A549 (cell line): ENCODE measurements at regions not wholly inside any gene's neighbourhood (a gene's known extent, or its start where the extent isn't known, plus 50 kb on each side); places are given as distances from the start of the nearest gene placed in this dataset.

Source experiments
- CEBPB ChIP-seq, 2 experiments: fragments of >200 bp in 1 of 2; sonication (Bioruptor Twin) in 1 of 2; formaldehyde crosslinking in 1 of 2; IDR thresholded peaks; 2 replicates each; pipeline ENCODE4 v1.6.1; 2012 to 2016
- CHD2 ChIP-seq: fragments of 150-350 bp; IDR thresholded peaks from 2 replicates; pipeline ENCODE4 v1.6.1; 2014; ENCODE audit warnings: low read length; ENCODE audit not compliant: partially characterized antibody
- CHD4 ChIP-seq: fragments of 200-600 bp; sonication (generic); IDR thresholded peaks from 2 replicates; pipeline ENCODE4 v1.6.1; 2016; ENCODE audit warnings: antibody characterized with exemption, mild to moderate bottlenecking, borderline replicate concordance
- CTCF ChIP-seq: fragments of >200 bp; sonication (Bioruptor Twin); formaldehyde crosslinking; IDR thresholded peaks from 3 replicates; pipeline ENCODE4 v1.5.1; 2016
- EP300 ChIP-seq, 2 experiments: fragments of >200 bp; sonication (Bioruptor Twin); formaldehyde crosslinking; IDR thresholded peaks; 2 replicates in 1 of 2; 3 replicates in 1 of 2; pipeline ENCODE4 v1.6.1; 2016 to 2017
- JUN ChIP-seq, 2 experiments: fragments of >200 bp; sonication (Bioruptor Twin); formaldehyde crosslinking; IDR thresholded peaks; 2 replicates in 1 of 2; 3 replicates in 1 of 2; pipeline ENCODE4 v1.6.1; 2016 to 2017
- MAZ ChIP-seq: fragments of 150-350 bp; IDR thresholded peaks from 2 replicates; pipeline ENCODE4 v1.6.1; 2014; ENCODE audit warnings: antibody characterized with exemption, low read depth, low read length, borderline replicate concordance
- POLR2A ChIP-seq: IDR thresholded peaks from 2 replicates; pipeline ENCODE4 v1.6.1; 2012; ENCODE audit warnings: mild to moderate bottlenecking, low read length
- POLR2AphosphoS2 ChIP-seq: conservative IDR thresholded peaks from 2 replicates; pipeline ENCODE4 v1.6.1; 2012; ENCODE audit warnings: low read length, improper control_type of control experiment, inconsistent platforms
- RAD21 ChIP-seq, 2 experiments: fragments of >200 bp in 1 of 2; sonication (Bioruptor Twin) in 1 of 2; formaldehyde crosslinking in 1 of 2; IDR thresholded peaks in 1 of 2; conservative IDR thresholded peaks in 1 of 2; 2 replicates in 1 of 2; 3 replicates in 1 of 2; pipeline ENCODE4 v1.6.1; 2012 to 2018; ENCODE audit warnings: inconsistent platforms in 1 of 2
- RFX5 ChIP-seq: fragments of 450-650 bp; IDR thresholded peaks from 2 replicates; pipeline ENCODE4 v1.7.1; 2014; ENCODE audit warnings: antibody characterized with exemption, mild to moderate bottlenecking, moderate library complexity
- TFCP2L1 ChIP-seq: fragments of 250-450 bp; sonication (Bioruptor Pico); IDR thresholded peaks from 2 replicates; pipeline ENCODE4 v1.5.0; 2021; ENCODE audit warnings: mild to moderate bottlenecking
- ZC3H11A ChIP-seq: fragments of 450-650 bp; IDR thresholded peaks from 2 replicates; pipeline ENCODE4 v1.6.1; 2014; ENCODE audit warnings: antibody characterized with exemption, mild to moderate bottlenecking
- ZSCAN20 ChIP-seq: fragments of 250-450 bp; sonication (Bioruptor Pico); IDR thresholded peaks from 2 replicates; pipeline ENCODE4 v1.8.0; 2022; ENCODE audit warnings: mild to moderate bottlenecking, moderate library complexity

- TF ChIP-seq JUN (IDR thresholded peaks at IDR 0.05) (no peak), CHD2 (no peak), CTCF (no peak), TFCP2L1 (CRISPR knock-in tag) (no peak), EP300 (IDR thresholded peaks at IDR 0.05) (no peak), POLR2A (no peak), RAD21 (conservative IDR thresholded peaks at IDR 0.05 in 1 of 2, IDR thresholded peaks at IDR 0.05 in 1 of 2) (no peak), POLR2AphosphoS2 (no peak), ZC3H11A (no peak), CEBPB (IDR thresholded peaks at IDR 0.05) (no peak), MAZ (no peak), RFX5 (no peak), ZSCAN20 (no peak), CHD4 (no peak)
Measured at GRCh38 chr6:9576521-9576920, 838.4 kb downstream of the TFAP2A start.
